ENCODE measurements at regions not wholly inside any gene's neighbourhood (a gene's known extent, or its start where the extent isn't known, plus 50 kb on each side); places are given as distances from the start of the nearest gene placed in this dataset.

GRCh38 chr9:109624896-109625295 is 126.8 kb upstream of the PTPN3 start:
- Histone ChIP-seq H4K20me1 (ENCODE audit: control insufficient read depth, extremely low read depth, insufficient read depth, low read length) (no peaks in the 10 kb centered on the region), H3K4me3 (ENCODE audit: control insufficient read depth in 2 of 3, extremely low read depth in 1 of 3, insufficient read depth in 2 of 3, low read depth in 1 of 3, low read length in 3 of 3) (no peak overlapping the region), H3K27ac (ENCODE audit: control insufficient read depth, insufficient read depth, low read length) (no peak overlapping the region), H3K27me3 (ENCODE audit: control insufficient read depth, extremely low read depth, insufficient read depth, low read length) (peaks cover 12% of the 10 kb centered on the region), H3K9ac (ENCODE audit: control insufficient read depth, extremely low read depth, insufficient read depth, low read length) (no peak overlapping the region), H3K79me2 (ENCODE audit: control insufficient read depth, insufficient read depth, low read length) (no peaks in the 10 kb centered on the region), H3K4me2 (ENCODE audit: control insufficient read depth, extremely low read depth, insufficient read depth, low read depth, low read length) (no peak overlapping the region), H3K9me3 (ENCODE audit: control insufficient read depth, low read depth, low read length) (no peaks in the 10 kb centered on the region), H2AFZ (ENCODE audit: control insufficient read depth, low read length) (no peak overlapping the region), H3K4me1 (ENCODE audit: control insufficient read depth, extremely low read depth, insufficient read depth, low read length) (no peaks in the 10 kb centered on the region), H3K9me1 (ENCODE audit: control insufficient read depth, extremely low read depth, insufficient read depth, low read length) (no peaks in the 10 kb centered on the region), H3K36me3 (ENCODE audit: control insufficient read depth in 2 of 2, extremely low read depth in 1 of 2, insufficient read depth in 2 of 2, low read length in 2 of 2) (no peaks in the 10 kb centered on the region)
- dilution Hi-C loops (cut with MboI; ENCODE audit: extremely low pct_ligation_motif_present, low sequenced_read_pairs), result no loop called here
- FAIRE-seq (no peak), DNase-seq (ENCODE audit: low read depth, low spot score) (no peak)
- TF ChIP-seq EZH2 (IDR thresholded peaks at IDR 0.05; ENCODE audit: low read length), result no peak
- TF ChIP-seq, protein P1, sequence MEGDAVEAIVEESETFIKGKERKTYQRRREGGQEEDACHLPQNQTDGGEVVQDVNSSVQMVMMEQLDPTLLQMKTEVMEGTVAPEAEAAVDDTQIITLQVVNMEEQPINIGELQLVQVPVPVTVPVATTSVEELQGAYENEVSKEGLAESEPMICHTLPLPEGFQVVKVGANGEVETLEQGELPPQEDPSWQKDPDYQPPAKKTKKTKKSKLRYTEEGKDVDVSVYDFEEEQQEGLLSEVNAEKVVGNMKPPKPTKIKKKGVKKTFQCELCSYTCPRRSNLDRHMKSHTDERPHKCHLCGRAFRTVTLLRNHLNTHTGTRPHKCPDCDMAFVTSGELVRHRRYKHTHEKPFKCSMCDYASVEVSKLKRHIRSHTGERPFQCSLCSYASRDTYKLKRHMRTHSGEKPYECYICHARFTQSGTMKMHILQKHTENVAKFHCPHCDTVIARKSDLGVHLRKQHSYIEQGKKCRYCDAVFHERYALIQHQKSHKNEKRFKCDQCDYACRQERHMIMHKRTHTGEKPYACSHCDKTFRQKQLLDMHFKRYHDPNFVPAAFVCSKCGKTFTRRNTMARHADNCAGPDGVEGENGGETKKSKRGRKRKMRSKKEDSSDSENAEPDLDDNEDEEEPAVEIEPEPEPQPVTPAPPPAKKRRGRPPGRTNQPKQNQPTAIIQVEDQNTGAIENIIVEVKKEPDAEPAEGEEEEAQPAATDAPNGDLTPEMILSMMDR (optimal IDR thresholded peaks at IDR 0.05 in 1 of 3, IDR thresholded peaks at IDR 0.05 in 1 of 3, conservative IDR thresholded peaks at IDR 0.05 in 1 of 3; ENCODE audit: extremely low read depth in 1 of 3, insufficient read depth in 2 of 3, low read length in 3 of 3), result no peak

DNA sequence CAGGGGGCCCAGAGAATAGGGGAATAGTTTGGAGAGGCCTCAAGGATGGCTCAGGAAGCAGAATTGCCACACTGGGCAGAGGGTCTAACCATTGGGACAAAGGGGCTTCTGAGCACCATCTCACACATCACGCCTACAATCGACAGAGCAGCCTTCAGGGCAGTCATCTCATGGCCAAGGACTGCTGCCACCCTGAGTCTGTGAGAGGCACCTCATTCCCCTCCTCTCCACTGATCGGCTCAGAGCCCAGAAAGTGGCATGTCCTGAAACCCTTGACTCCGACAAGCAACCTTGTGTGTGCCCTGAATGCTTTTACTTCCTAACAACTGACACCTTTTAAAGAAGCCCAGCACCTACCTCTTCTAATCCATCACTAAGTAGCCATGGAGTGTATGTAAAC is 128.9 kb upstream of the PTPN3 start:
- Histone ChIP-seq H3K9me1 (ENCODE audit: control insufficient read depth, extremely low read depth, insufficient read depth, low read length) (no peaks in the 10 kb centered on the region), H3K36me3 (ENCODE audit: control insufficient read depth in 2 of 2, extremely low read depth in 1 of 2, insufficient read depth in 2 of 2, low read length in 2 of 2) (no peaks in the 10 kb centered on the region), H3K9me3 (ENCODE audit: control insufficient read depth, low read depth, low read length) (no peaks in the 10 kb centered on the region), H3K4me3 (ENCODE audit: control insufficient read depth in 2 of 3, extremely low read depth in 1 of 3, insufficient read depth in 2 of 3, low read depth in 1 of 3, low read length in 3 of 3) (no peak overlapping the region), H2AFZ (ENCODE audit: control insufficient read depth, low read length) (no peak overlapping the region), H3K4me2 (ENCODE audit: control insufficient read depth, extremely low read depth, insufficient read depth, low read depth, low read length) (no peak overlapping the region), H3K27ac (ENCODE audit: control insufficient read depth, insufficient read depth, low read length) (no peak overlapping the region), H4K20me1 (ENCODE audit: control insufficient read depth, extremely low read depth, insufficient read depth, low read length) (no peaks in the 10 kb centered on the region), H3K79me2 (ENCODE audit: control insufficient read depth, insufficient read depth, low read length) (no peaks in the 10 kb centered on the region), H3K9ac (ENCODE audit: control insufficient read depth, extremely low read depth, insufficient read depth, low read length) (no peak overlapping the region), H3K4me1 (ENCODE audit: control insufficient read depth, extremely low read depth, insufficient read depth, low read length) (no peaks in the 10 kb centered on the region), H3K27me3 (ENCODE audit: control insufficient read depth, extremely low read depth, insufficient read depth, low read length) (peaks cover 8% of the 10 kb centered on the region)
- TF ChIP-seq EZH2 (IDR thresholded peaks at IDR 0.05; ENCODE audit: low read length), result no peak
- TF ChIP-seq, protein P1 (optimal IDR thresholded peaks at IDR 0.05 in 1 of 3, IDR thresholded peaks at IDR 0.05 in 1 of 3, conservative IDR thresholded peaks at IDR 0.05 in 1 of 3; ENCODE audit: extremely low read depth in 1 of 3, insufficient read depth in 2 of 3, low read length in 3 of 3), result peak in 1 of 3 experiments; percentile 5
- DNase-seq (ENCODE audit: low read depth, low spot score) (no peak), FAIRE-seq (no peak)
- dilution Hi-C loops (cut with MboI; ENCODE audit: extremely low pct_ligation_motif_present, low sequenced_read_pairs), result no loop called here
